ENCODE measurements at regions not wholly inside any gene's neighbourhood (a gene's known extent, or its start where the extent isn't known, plus 50 kb on each side); places are given as distances from the start of the nearest gene placed in this dataset.
A peak's percentile ranks its signal among the peaks of the same experiment; 100 is the strongest.
"Not testable (repeated sequence)": the region's sequence is repeated elsewhere in the genome, so short reads cannot be mapped to it uniquely, and the experiment has no call there.

DNA sequence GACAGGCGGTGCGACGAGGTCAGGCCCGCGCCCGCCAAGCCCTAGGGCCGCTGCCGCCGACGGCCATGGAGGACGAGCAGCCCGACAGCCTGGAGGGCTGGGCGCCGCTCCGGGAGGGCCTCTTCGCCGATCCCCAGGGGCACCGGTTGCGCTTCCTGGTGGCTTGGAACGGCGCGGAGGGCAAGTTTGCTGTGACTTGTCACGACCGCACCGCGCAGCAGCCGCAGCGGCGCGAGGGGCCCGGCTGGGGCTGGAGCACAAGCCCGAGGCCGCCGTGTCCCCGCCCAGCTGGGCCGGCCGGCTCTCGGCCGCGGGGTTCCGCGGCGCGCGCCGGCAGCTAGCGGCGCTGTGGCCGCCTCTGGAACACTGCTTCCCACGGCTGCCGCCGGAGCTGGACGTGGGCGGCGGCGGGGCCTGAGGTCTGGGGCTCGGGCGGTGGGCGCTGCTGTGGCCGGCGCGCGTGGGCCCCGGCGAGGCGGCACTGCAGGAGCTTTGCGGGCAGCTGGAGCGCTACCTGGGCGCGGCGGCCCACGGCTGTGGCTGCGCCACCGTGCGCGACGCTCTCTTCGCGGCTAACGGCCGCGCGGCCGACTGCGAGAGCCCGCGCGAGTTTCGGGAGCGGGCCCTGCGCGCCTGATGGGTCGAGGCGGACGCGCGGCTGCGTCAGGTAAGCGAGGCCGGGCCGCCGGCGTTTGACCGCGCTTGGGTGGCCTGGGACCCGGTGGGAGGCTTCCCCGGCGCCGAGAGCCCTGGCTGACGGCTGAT, 122.0 kb upstream of the NIPA1 start:
- peak; percentile 23; the same call in 1 of the 2 replicates for TF ChIP-seq POLR2A (IDR thresholded peaks at IDR 0.05; ENCODE audit: low read depth, low read length)
- FAIRE-seq: not testable (repeated sequence)
- peak; percentile 0 for DNase-seq (ENCODE audit: insufficient read length, low spot score)

DNA sequence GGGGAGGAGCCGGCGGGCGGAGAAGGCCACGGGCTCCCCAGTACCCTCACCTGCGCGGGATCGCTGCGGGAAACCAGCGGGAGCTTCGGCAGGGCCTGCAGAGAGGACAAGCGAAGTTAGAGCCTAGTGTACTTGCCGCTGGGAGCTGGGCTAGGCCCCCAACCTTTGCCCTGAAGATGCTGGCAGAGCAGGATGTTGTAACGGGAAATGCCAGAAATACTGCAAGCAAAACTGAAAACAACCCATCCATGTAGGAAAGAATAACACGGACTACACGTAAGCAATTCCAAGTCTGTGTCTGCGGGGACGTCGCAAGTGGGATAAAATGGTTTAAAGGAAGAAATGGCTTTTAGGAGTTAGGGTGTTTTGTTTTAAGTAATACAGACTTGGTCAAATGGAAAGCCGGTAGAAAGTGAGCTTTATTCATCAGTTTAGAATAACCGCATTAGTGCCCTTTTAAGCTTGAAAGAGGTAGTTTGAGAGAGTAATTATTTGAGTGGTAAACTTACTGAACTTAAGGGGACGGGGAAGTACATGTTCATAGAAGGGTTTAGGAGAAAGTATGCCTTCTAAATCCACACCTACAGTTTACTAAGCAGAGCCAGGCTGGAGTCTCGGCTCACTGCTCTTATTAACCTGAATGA, 121.3 kb upstream of the NIPA1 start:
- not testable (repeated sequence) for DNase-seq (ENCODE audit: insufficient read length, low spot score); FAIRE-seq

DNA sequence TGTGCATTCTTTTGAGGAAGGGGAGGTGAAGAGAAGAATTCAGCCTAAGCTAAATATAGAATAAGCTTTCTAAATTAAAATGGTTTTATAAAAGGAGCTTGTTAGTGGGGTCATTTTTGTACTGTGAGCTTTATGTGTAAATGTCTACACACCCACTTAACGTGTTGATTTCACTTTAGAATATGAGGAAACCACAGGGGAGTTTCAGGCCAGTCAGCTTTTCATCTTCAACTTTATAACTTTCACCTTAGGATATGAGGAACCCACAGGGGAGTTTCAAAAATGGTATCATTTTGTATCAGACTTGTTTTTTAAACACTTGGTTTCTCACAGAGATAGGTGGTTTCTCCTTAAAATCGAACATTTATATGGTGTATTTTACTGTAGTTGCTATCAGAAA, 120.7 kb upstream of the NIPA1 start:
- not testable (repeated sequence) for DNase-seq (ENCODE audit: insufficient read length, low spot score); FAIRE-seq

GRCh38 chr15:22684786-22685185, 101.7 kb upstream of the NIPA1 start:
- FAIRE-seq; DNase-seq (ENCODE audit: insufficient read length, low spot score): not testable (repeated sequence)

GRCh38 chr15:22699881-22700280, 86.6 kb upstream of the NIPA1 start:
- not testable (repeated sequence) for FAIRE-seq; DNase-seq (ENCODE audit: insufficient read length, low spot score)

DNA sequence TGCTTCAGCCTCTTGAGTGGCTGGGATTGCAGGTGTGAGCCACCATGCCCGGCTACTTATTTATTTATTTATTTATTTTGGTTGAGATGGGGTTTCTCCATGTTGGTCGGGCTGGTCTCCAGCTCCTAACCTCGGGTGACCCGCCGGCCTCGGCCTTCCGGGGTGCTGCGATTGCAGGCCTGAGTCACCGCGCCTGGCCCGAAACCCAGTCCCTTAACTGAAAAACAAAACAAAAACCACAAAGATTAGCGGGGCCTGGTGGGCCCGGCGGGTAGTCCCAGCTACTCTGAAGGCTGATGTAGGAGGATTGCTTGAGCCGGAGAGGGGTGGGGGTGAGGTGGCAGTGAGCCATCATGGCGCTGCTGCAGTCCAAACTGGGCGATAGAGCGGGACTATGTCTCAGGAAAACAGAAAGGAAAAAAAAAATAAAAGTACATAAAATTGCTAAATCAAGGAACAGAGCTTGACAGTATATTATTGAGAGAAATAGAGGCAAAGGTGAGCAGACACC, 75.6 kb upstream of the NIPA1 start:
- not testable (repeated sequence) for DNase-seq (ENCODE audit: insufficient read length, low spot score); FAIRE-seq

- not testable (repeated sequence) for DNase-seq (ENCODE audit: insufficient read length, low spot score); FAIRE-seq
Measured at GRCh38 chr15:22713933-22714332, 72.5 kb upstream of the NIPA1 start.

DNA sequence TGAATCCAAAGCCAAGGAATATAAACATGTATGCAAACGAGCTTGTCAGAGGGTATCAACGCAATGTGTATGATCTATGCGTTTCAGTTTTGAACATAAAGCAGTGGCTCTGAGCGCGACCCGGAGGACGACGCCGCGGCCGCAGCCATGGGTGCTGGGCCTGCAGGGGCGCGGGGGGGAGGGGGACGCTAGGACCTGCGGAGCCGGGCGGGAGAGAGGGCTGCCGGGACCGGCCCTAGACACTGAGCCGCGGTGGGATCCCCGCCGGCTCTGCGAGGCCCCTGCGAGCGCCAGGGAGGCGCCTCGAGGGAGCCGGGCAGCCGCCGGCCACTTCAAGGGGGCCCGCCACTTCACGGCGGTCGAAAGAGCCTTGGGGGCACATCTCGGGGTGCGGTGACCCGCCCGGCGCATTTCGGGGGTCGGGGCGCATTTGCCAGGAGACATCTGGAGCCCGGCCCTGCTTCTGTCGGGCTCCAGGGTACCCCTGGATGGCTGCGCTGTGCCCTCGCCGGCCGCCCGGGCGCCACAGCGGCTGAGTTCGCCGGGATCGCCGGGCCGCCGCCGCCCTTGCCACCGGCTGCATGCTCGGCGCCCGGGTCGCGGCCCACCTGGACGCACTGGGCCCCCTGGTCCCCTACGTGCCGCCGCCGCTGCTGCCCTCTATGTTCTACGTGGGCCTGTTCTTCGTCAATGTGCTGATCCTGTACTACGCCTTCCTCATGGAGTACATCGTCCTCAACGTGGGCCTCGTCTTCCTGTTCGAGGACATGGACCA, 71.9 kb upstream of the NIPA1 start:
- not testable (repeated sequence) for FAIRE-seq; DNase-seq (ENCODE audit: insufficient read length, low spot score)

- FAIRE-seq; DNase-seq (ENCODE audit: insufficient read length, low spot score): not testable (repeated sequence)
Measured at GRCh38 chr15:22715133-22715845, 71.2 kb upstream of the NIPA1 start.

GRCh38 chr15:22719980-22720379, 66.5 kb upstream of the NIPA1 start:
- DNase-seq (ENCODE audit: insufficient read length, low spot score); FAIRE-seq: not testable (repeated sequence)

DNA sequence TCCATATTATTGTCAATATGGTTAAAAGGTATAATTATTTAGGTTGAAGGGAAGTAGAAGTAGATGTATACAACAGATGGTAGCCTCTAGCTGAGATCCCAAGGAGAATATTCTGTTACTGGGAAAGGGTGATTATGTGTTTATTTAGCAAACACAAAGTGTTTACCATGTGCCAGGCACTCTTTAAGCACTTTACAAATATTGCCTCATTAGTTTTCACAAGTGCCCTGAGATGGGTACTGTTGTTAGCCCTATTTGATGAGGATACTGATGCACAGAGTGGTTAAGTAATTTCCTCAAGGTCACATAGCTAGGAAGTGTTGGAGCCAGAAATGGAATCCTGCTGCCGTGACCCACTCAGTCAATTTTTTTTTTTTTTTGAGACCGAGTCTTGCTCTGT, 60.3 kb upstream of the NIPA1 start:
- FAIRE-seq; DNase-seq (ENCODE audit: insufficient read length, low spot score): not testable (repeated sequence)

DNA sequence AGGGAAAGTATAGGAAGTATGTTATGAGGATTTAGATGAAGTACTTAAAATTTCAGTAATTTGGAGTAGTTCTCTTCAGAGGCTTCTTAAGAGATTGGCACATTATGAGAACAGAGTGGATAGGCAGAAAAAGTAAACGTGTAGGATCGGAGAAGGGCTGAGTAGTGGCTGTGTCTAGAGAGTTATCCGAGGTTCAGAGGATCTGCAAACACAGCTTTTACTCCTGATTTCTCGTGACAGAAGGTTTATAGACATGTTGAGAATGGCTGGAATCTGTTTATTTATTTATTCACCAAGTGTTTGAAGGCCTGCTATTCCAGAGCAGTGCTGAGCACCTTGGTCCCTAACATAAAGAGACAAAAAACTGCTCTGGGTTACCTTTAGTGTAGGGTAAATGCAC, 51.4 kb upstream of the NIPA1 start:
- FAIRE-seq; DNase-seq (ENCODE audit: insufficient read length, low spot score): not testable (repeated sequence)

DNA sequence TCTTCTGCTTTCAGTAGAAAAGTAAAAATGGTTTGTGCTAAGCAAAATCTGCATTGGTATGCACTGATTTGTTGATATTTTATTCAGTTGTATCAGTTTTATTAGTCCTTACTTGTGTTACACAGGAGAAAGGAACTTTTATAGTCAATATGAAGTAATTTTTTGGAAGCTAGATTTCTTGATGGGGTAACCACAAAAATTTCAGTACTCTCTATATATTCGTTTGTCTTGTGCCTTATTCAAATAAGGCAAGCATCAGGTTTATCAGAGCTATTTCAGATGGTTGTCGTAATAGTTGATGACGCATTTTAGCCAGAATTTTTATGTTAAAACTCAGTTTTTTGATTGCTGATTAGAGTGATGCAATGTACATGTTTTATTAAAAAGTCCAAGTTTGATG, 50.7 kb upstream of the NIPA1 start:
- FAIRE-seq (no peak), DNase-seq (ENCODE audit: insufficient read length, low spot score) (no peak)
- no peak for TF ChIP-seq POLR2A (IDR thresholded peaks at IDR 0.05; ENCODE audit: low read depth, low read length)

DNA sequence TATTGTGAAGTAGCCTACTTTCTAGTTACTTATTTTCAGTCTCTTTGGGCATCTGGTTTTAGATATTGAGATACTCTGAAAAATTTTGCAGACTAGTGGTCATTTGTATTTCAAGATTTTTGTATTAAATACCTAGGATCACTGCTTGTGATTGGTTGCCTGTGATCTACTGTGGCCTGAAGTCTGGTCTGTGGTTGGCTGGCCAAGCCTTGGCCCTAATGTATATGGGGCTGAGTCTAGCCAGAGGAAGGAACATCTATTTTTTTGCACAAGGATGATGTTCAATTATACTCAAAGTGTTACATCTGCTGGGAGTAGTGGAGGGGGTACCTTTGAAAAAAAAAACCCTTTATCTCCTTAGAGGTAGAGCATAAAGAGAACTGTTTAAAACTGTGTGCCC, 50.2 kb upstream of the NIPA1 start:
- DNase-seq (ENCODE audit: insufficient read length, low spot score); FAIRE-seq: not testable (repeated sequence)
